ENCODE measurements at regions not wholly inside any gene's neighbourhood (a gene's known extent, or its start where the extent isn't known, plus 50 kb on each side); places are given as distances from the start of the nearest gene placed in this dataset.

- no peak overlapping the region for H3K27ac Mint-ChIP-seq
- no peaks in the 10 kb centered on the region for H3K36me3 Mint-ChIP-seq
- ATAC-seq (no peak), DNase-seq (ENCODE audit: low spot score) (no peak)
- POLR2A ChIA-PET, result no interaction called here
- CTCF ChIA-PET, result no interaction called here
- no peaks in the 10 kb centered on the region for H3K9me3 Mint-ChIP-seq
- H3K27me3 Mint-ChIP-seq (ENCODE audit: low read depth), result no peaks in the 10 kb centered on the region
- H3K4me3 Mint-ChIP-seq, result no peak overlapping the region
- peaks cover 23% of the 10 kb centered on the region for H3K4me1 Mint-ChIP-seq
- TF ChIP-seq MYBL2 (CRISPR knock-in tag; IDR thresholded peaks at IDR 0.05), result no peak
- TF ChIP-seq NR2C2 (CRISPR knock-in tag; IDR thresholded peaks at IDR 0.05), result no peak
- TF ChIP-seq PREB (CRISPR knock-in tag; IDR thresholded peaks at IDR 0.05; ENCODE audit: borderline replicate concordance), result no peak
- TF ChIP-seq GTF2I (CRISPR knock-in tag; conservative IDR thresholded peaks at IDR 0.05), result no peak
- no peak for TF ChIP-seq ERG (CRISPR knock-in tag; IDR thresholded peaks at IDR 0.05)
- no peak for TF ChIP-seq USF2 (CRISPR knock-in tag; IDR thresholded peaks at IDR 0.05)
- no peak for TF ChIP-seq MXD4 (CRISPR knock-in tag; IDR thresholded peaks at IDR 0.05; ENCODE audit: borderline replicate concordance)
- TF ChIP-seq FOXP1 (CRISPR knock-in tag; IDR thresholded peaks at IDR 0.05; ENCODE audit: borderline replicate concordance), result no peak
- TF ChIP-seq USF1 (CRISPR knock-in tag; IDR thresholded peaks at IDR 0.05), result no peak
- TF ChIP-seq ZNF121 (CRISPR knock-in tag; IDR thresholded peaks at IDR 0.05), result no peak
- TF ChIP-seq ZNF416 (CRISPR knock-in tag; IDR thresholded peaks at IDR 0.05), result no peak
- no peak for TF ChIP-seq ZSCAN18 (CRISPR knock-in tag; IDR thresholded peaks at IDR 0.05)
These were observed 80.2 kb upstream of the WWC1 start for GRCh38 chr5:168211245-168211644.

GRCh38 chr5:168211936-168212335 is 79.5 kb upstream of the WWC1 start:
- ATAC-seq (no peak), DNase-seq (ENCODE audit: low spot score) (no peak)
- CTCF ChIA-PET, result no interaction called here
- no peaks in the 10 kb centered on the region for H3K36me3 Mint-ChIP-seq
- no peaks in the 10 kb centered on the region for H3K9me3 Mint-ChIP-seq
- no peak overlapping the region for H3K27ac Mint-ChIP-seq
- POLR2A ChIA-PET, result no interaction called here
- no peak overlapping the region for H3K4me3 Mint-ChIP-seq
- no peaks in the 10 kb centered on the region for H3K27me3 Mint-ChIP-seq (ENCODE audit: low read depth)
- peaks cover 30% of the 10 kb centered on the region for H3K4me1 Mint-ChIP-seq
- TF ChIP-seq FOXP4 (CRISPR knock-in tag; IDR thresholded peaks at IDR 0.05) (no peak), MLX (CRISPR knock-in tag; IDR thresholded peaks at IDR 0.05) (no peak), SP1 (CRISPR knock-in tag; conservative IDR thresholded peaks at IDR 0.05) (no peak), ERG (CRISPR knock-in tag; IDR thresholded peaks at IDR 0.05) (no peak), ZBTB21 (CRISPR knock-in tag; IDR thresholded peaks at IDR 0.05; ENCODE audit: borderline replicate concordance) (no peak), JAZF1 (CRISPR knock-in tag; IDR thresholded peaks at IDR 0.05) (no peak), AFF4 (CRISPR knock-in tag; IDR thresholded peaks at IDR 0.05; ENCODE audit: borderline replicate concordance) (no peak), ZNF425 (CRISPR knock-in tag; conservative IDR thresholded peaks at IDR 0.05) (no peak)
